Ovary (tissue), 7 donors: ENCODE measurements at regions not wholly inside any gene's neighbourhood (a gene's known extent, or its start where the extent isn't known, plus 50 kb on each side); places are given as distances from the start of the nearest gene placed in this dataset.

ENCODE experiments used
- DNase-seq, 5 donors: peaks; one replicate each; pipeline ENCODE4 v3.0.0-alpha.2; 2019 to 2020
- H3K27ac ChIP-seq, 2 donors: fragments of 200-600 bp; one replicate each; pipeline versions ENCODE4 v1.5.1 to v1.8.0; 2019 to 2022
- H3K27me3 ChIP-seq: fragments of 200-600 bp; one replicate; pipeline ENCODE4 v1.8.0; 2022
- H3K36me3 ChIP-seq: fragments of 200-600 bp; sonication (generic); one replicate; pipeline ENCODE4 v1.5.1; 2019
- H3K4me1 ChIP-seq: one replicate; pipeline ENCODE4 v1.8.1; 2013; ENCODE audit warnings: mild to moderate bottlenecking, moderate library complexity; ENCODE audit not compliant: insufficient read depth
- H3K4me3 ChIP-seq: fragments of 200-600 bp; sonication (generic); one replicate; pipeline ENCODE4 v1.5.1; 2017
- H3K9me3 ChIP-seq, 2 donors: fragments of 200-600 bp in 1 of 2; sonication (generic) in 1 of 2; one replicate each; pipeline versions ENCODE4 v1.5.1 to v1.8.1; 2013 to 2019; ENCODE audit warnings: mild to moderate bottlenecking in 1 of 2, moderate library complexity in 1 of 2
- CTCF ChIP-seq, 3 donors: fragments of 450-650 bp in 2 of 3; fragments of 200-600 bp in 1 of 3; IDR thresholded peaks; one replicate each; pipeline versions ENCODE4 v1.5.1 to v1.8.0; 2016 to 2022; ENCODE audit warnings: antibody characterized with exemption in 3 of 3, mild to moderate bottlenecking in 1 of 3
- EP300 ChIP-seq: sonication (generic); formaldehyde crosslinking; IDR thresholded peaks from one replicate; pipeline ENCODE4 v1.6.1; 2017; ENCODE audit warnings: antibody characterized with exemption
- POLR2A ChIP-seq: fragments of 450-650 bp; IDR thresholded peaks from one replicate; pipeline ENCODE4 v1.6.1; 2017; ENCODE audit warnings: antibody characterized with exemption, mild to moderate bottlenecking, moderate library complexity
- WGBS, 3 donors: extraction: QIAGEN DNeasy Blood & Tissue Kit in 1 of 3; methylation state at CpG; one replicate each; pipeline versions ENCODE4 v1.1.5 to v1.1.7; 2013 to 2017; 5-methylcytosine and 5-hydroxymethylcytosine counted together
- intact Hi-C, 4 donors: fragments of 100-400 bp; cut with DNase I; formaldehyde crosslinking; loops; one replicate each; pipeline versions ENCODE4 v1.11.0 to v1.15.1; 2022 to 2023
- donor health status: DM: no; HTN: no; CAD: no; lungs with moderate emphysema.
- donor health status: DM: no; HTN: no; CAD: no.
- donor health status: Bipolar disorder and iron deficiency.
- donor health status: DM: no; HTN: no; CAD: no.
- donor health status: DM: yes; HTN: yes; CAD: no.

- no peak for TF ChIP-seq EP300
- peak; percentile 46 to 75 (median 70) for TF ChIP-seq CTCF (IDR thresholded peaks at IDR 0.05)
- TF ChIP-seq POLR2A: no peak
- no peak overlapping the region for H3K27ac ChIP-seq
- intact Hi-C loops: loop anchor here in 1 of 4 donors (10.0 kb wide), 1 partner anchor 1664 kb away; no protein-coding TSS in a partner anchor
- no peaks in the 10 kb centered on the region for H3K9me3 ChIP-seq
- 40 to 43% (median 42%) methylated on average over 9 of the region's 9 CpGs for WGBS, 3 donors
- H3K36me3 ChIP-seq: no peaks in the 10 kb centered on the region
- DNase-seq: peak; percentile 33 to 76 (median 56)
- no peak overlapping the region for H3K4me3 ChIP-seq
- H3K4me1 ChIP-seq: peaks cover 4% of the 10 kb centered on the region
- no peaks in the 10 kb centered on the region for H3K27me3 ChIP-seq
These were observed 285.0 kb upstream of the PARD3B start for GRCh38 chr2:204260162-204260877.

- Histone ChIP-seq H3K27me3 (no peaks in the 10 kb centered on the region), H3K27ac (no peak overlapping the region), H3K36me3 (no peaks in the 10 kb centered on the region), H3K4me1 (peaks cover 4% of the 10 kb centered on the region), H3K9me3 (no peaks in the 10 kb centered on the region), H3K4me3 (no peak overlapping the region)
- DNase-seq: no peak
- intact Hi-C loops: loop anchor here in 1 of 4 donors (10.0 kb wide), 1 partner anchor 1664 kb away; no protein-coding TSS in a partner anchor
- TF ChIP-seq CTCF (IDR thresholded peaks at IDR 0.05) (no peak), EP300 (no peak), POLR2A (no peak)
- 80 to 83% (median 81%) methylated on average over 2 of the region's 2 CpGs for WGBS, 3 donors
These were observed 284.4 kb upstream of the PARD3B start for GRCh38 chr2:204260901-204261300.

GRCh38 chr2:204261846-204262245, 283.4 kb upstream of the PARD3B start:
- intact Hi-C loops: loop anchor here in 1 of 4 donors (10.0 kb wide), 1 partner anchor 1663 kb away; no protein-coding TSS in a partner anchor
- peaks cover 2% of the 10 kb centered on the region for H3K4me1 ChIP-seq

GRCh38 chr2:204264085-204264553, 281.2 kb upstream of the PARD3B start:
- H3K9me3 ChIP-seq: no peaks in the 10 kb centered on the region
- DNase-seq: no peak
- H3K4me1 ChIP-seq: peaks cover 1% of the 10 kb centered on the region
- H3K27me3 ChIP-seq: no peaks in the 10 kb centered on the region
- no peak overlapping the region for H3K27ac ChIP-seq
- intact Hi-C loops: loop anchor here in 1 of 4 donors (10.0 kb wide), 1 partner anchor 1661 kb away; no protein-coding TSS in a partner anchor
- H3K4me3 ChIP-seq: no peak overlapping the region
- no peak for TF ChIP-seq EP300
- no peak for TF ChIP-seq POLR2A
- no peak for TF ChIP-seq CTCF (IDR thresholded peaks at IDR 0.05)
- 87 to 88% (median 88%) methylated on average over 16 of the region's 16 CpGs for WGBS, 3 donors
- no peaks in the 10 kb centered on the region for H3K36me3 ChIP-seq

More at GRCh38 chr2:204261846-204262245, 283.4 kb upstream of the PARD3B start:
- no peaks in the 10 kb centered on the region for H3K27me3 ChIP-seq
- no peaks in the 10 kb centered on the region for H3K36me3 ChIP-seq
- TF ChIP-seq CTCF (IDR thresholded peaks at IDR 0.05) (no peak), EP300 (no peak), POLR2A (no peak)
- no peak for DNase-seq
- no peak overlapping the region for H3K4me3 ChIP-seq
- H3K27ac ChIP-seq: no peak overlapping the region
- H3K9me3 ChIP-seq: no peaks in the 10 kb centered on the region
- 46 to 64% (median 60%) methylated on average over 4 of the region's 4 CpGs for WGBS, 3 donors
